ENCODE measurements at regions not wholly inside any gene's neighbourhood (a gene's known extent, or its start where the extent isn't known, plus 50 kb on each side); places are given as distances from the start of the nearest gene placed in this dataset.

DNA sequence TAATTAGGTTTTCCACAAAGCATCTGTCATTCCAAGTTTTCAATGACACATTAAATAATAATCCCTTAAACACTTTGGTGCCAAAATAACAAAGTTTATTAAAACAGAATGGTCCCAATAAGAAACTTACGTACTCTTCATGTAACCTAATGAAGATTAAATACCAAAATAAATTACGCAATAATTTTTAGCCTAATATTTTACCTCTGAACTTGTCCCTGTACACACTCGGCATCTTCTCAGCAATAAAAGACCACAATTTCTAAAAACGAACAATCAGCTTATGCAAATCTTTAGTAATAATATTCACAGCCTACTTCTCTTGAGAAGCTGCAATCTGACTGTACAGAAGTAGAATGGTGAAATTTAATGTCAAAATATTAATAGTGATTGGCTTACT is 163.6 kb downstream of the ZDHHC21 start:
- TF ChIP-seq CTCF (conservative IDR thresholded peaks at IDR 0.05; ENCODE audit: low read depth, low read length), result no peak
- no peaks in the 10 kb centered on the region for H3K27me3 ChIP-seq (ENCODE audit: insufficient read depth, low read depth)
- no peak overlapping the region for H3K4me3 ChIP-seq (IDR thresholded peaks at IDR 0.05; ENCODE audit: insufficient read depth, low read depth, low read length)
- no peak overlapping the region for H3K4me2 ChIP-seq
- no peaks in the 10 kb centered on the region for H3K4me1 ChIP-seq (ENCODE audit: low read depth, poor library complexity, severe bottlenecking)
- no peak overlapping the region for H3K9ac ChIP-seq
- H3K27ac ChIP-seq, result no peak overlapping the region
- no peaks in the 10 kb centered on the region for H3K36me3 ChIP-seq (ENCODE audit: insufficient read depth)
- H3K79me2 ChIP-seq (ENCODE audit: insufficient read depth, low read depth), result no peaks in the 10 kb centered on the region
- no peak overlapping the region for H2AFZ ChIP-seq (ENCODE audit: low read depth)
- no peaks in the 10 kb centered on the region for H4K20me1 ChIP-seq (ENCODE audit: insufficient read depth)

DNA sequence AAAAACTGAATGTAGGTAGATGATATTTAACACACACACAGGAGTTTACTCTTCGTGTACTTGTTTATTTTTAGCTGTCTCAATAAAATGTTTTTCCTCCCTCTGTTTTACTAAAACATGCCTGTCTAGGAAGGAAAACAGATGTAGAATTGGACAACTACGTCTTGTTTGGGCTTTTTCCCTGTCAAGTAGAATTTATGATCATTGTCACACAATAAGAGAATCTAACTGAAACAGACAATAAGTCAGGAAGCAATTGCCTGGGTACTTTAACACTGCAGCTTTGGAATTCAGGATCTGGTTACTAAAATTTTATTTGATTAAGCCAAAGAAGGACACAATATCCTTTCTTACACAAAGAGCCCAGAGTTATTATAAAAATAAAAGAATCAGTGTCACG is 164.2 kb downstream of the ZDHHC21 start:
- no peak overlapping the region for H2AFZ ChIP-seq (ENCODE audit: low read depth)
- no peaks in the 10 kb centered on the region for H3K27me3 ChIP-seq (ENCODE audit: insufficient read depth, low read depth)
- TF ChIP-seq CTCF (conservative IDR thresholded peaks at IDR 0.05; ENCODE audit: low read depth, low read length), result no peak
- H3K9ac ChIP-seq, result no peak overlapping the region
- no peaks in the 10 kb centered on the region for H3K79me2 ChIP-seq (ENCODE audit: insufficient read depth, low read depth)
- no peaks in the 10 kb centered on the region for H4K20me1 ChIP-seq (ENCODE audit: insufficient read depth)
- no peaks in the 10 kb centered on the region for H3K36me3 ChIP-seq (ENCODE audit: insufficient read depth)
- no peak overlapping the region for H3K4me2 ChIP-seq
- H3K4me1 ChIP-seq (ENCODE audit: low read depth, poor library complexity, severe bottlenecking), result no peaks in the 10 kb centered on the region
- H3K27ac ChIP-seq, result no peak overlapping the region
- no peak overlapping the region for H3K4me3 ChIP-seq (IDR thresholded peaks at IDR 0.05; ENCODE audit: insufficient read depth, low read depth, low read length)

GRCh38 chr9:14526504-14526903 is 166.7 kb downstream of the ZDHHC21 start:
- H3K36me3 ChIP-seq (ENCODE audit: insufficient read depth), result no peaks in the 10 kb centered on the region
- H3K27ac ChIP-seq, result no peak overlapping the region
- H3K9ac ChIP-seq, result no peak overlapping the region
- no peak overlapping the region for H3K4me3 ChIP-seq (IDR thresholded peaks at IDR 0.05; ENCODE audit: insufficient read depth, low read depth, low read length)
- H3K27me3 ChIP-seq (ENCODE audit: insufficient read depth, low read depth), result no peaks in the 10 kb centered on the region
- TF ChIP-seq CTCF (conservative IDR thresholded peaks at IDR 0.05; ENCODE audit: low read depth, low read length), result no peak
- no peaks in the 10 kb centered on the region for H3K79me2 ChIP-seq (ENCODE audit: insufficient read depth, low read depth)
- H4K20me1 ChIP-seq (ENCODE audit: insufficient read depth), result no peaks in the 10 kb centered on the region
- no peak overlapping the region for H3K4me2 ChIP-seq
- no peaks in the 10 kb centered on the region for H3K4me1 ChIP-seq (ENCODE audit: low read depth, poor library complexity, severe bottlenecking)
- H2AFZ ChIP-seq (ENCODE audit: low read depth), result no peak overlapping the region

GRCh38 chr9:14525856-14526255 is 167.4 kb downstream of the ZDHHC21 start:
- TF ChIP-seq CTCF (conservative IDR thresholded peaks at IDR 0.05; ENCODE audit: low read depth, low read length), result no peak
- H2AFZ ChIP-seq (ENCODE audit: low read depth), result no peak overlapping the region
- no peaks in the 10 kb centered on the region for H3K36me3 ChIP-seq (ENCODE audit: insufficient read depth)
- H3K27ac ChIP-seq, result no peak overlapping the region
- H3K27me3 ChIP-seq (ENCODE audit: insufficient read depth, low read depth), result no peaks in the 10 kb centered on the region
- H3K4me2 ChIP-seq, result no peak overlapping the region
- no peaks in the 10 kb centered on the region for H4K20me1 ChIP-seq (ENCODE audit: insufficient read depth)
- no peaks in the 10 kb centered on the region for H3K4me1 ChIP-seq (ENCODE audit: low read depth, poor library complexity, severe bottlenecking)
- H3K9ac ChIP-seq, result no peak overlapping the region
- H3K4me3 ChIP-seq (IDR thresholded peaks at IDR 0.05; ENCODE audit: insufficient read depth, low read depth, low read length), result no peak overlapping the region
- H3K79me2 ChIP-seq (ENCODE audit: insufficient read depth, low read depth), result no peaks in the 10 kb centered on the region
